Heart left ventricle (tissue), 13 donors: ENCODE measurements at regions not wholly inside any gene's neighbourhood (a gene's known extent, or its start where the extent isn't known, plus 50 kb on each side); places are given as distances from the start of the nearest gene placed in this dataset.

Source experiments
- POLR2A ChIP-seq, 2 donors: fragments of 450-650 bp; IDR thresholded peaks; one replicate each; pipeline ENCODE4 v1.6.1; 2017; ENCODE audit warnings: antibody characterized with exemption in 2 of 2, mild to moderate bottlenecking in 2 of 2, moderate library complexity in 2 of 2
- TF ChIP-seq, protein P1 (sequence below), 12 donors: fragments of 200-600 bp; sonication (generic) in 4 of 12; IDR thresholded peaks; one replicate each; pipeline versions ENCODE4 v1.5.0 to v1.8.0; 2018 to 2022; ENCODE audit warnings: antibody characterized with exemption in 12 of 12, mild to moderate bottlenecking in 5 of 12
- donor health status: ischemic (EF 13 %, LVEDD 7.1; RV severe dilation, severe dysfunction).
- donor health status: DM: no; HTN: yes; CAD: no.
- donor health status: DM: no; HTN: no; CAD: no.
- donor health status: ischemic (EF 25% LVEDD 6.9; RV normal size, moderate dysfunction).
- donor health status: ischemic (EF 25% LVEDD 5.7; RV mildly dilated, moderate dysfunction).
- donor health status: ischemic (EF 35%, LVEDD 5.7; RV mildly dilated, moderate dysfunction).
- donor health status: nonischemic (EF 11% LVEDD 7.7; RV severe dilation, severe dysfunction).
- donor health status: DM: yes; HTN: yes; CAD: no.
- donor health status: PGD.
- donor health status: ischemic (EF 29% LVEDD 5.4; RV normal size, mild dysfunction).
- donor health status: nonischemic (EF 23%, LVEDD 6.1; RV moderate dilation, normal function).

DNA sequence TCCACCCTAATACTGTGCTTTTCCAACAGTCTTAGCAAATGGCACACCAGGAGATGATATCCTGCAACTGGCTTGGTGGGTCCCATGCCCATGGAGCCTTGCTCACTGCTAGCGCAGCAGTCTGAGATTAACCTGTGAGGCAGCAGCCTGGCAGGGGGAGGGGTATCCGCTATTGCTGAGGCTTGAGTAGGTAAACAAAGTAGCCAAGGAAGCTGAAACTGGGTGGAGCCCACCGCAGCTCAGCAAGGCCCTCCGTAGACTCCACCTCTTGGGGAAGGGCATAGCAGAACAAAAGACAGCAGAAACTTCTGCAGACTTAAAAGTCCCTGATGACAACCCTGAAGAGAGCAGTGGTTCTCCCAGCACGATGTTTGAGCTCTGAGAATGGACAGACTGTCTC lies 399.0 kb downstream of the CCSER2 start:
- TF ChIP-seq, protein P1, sequence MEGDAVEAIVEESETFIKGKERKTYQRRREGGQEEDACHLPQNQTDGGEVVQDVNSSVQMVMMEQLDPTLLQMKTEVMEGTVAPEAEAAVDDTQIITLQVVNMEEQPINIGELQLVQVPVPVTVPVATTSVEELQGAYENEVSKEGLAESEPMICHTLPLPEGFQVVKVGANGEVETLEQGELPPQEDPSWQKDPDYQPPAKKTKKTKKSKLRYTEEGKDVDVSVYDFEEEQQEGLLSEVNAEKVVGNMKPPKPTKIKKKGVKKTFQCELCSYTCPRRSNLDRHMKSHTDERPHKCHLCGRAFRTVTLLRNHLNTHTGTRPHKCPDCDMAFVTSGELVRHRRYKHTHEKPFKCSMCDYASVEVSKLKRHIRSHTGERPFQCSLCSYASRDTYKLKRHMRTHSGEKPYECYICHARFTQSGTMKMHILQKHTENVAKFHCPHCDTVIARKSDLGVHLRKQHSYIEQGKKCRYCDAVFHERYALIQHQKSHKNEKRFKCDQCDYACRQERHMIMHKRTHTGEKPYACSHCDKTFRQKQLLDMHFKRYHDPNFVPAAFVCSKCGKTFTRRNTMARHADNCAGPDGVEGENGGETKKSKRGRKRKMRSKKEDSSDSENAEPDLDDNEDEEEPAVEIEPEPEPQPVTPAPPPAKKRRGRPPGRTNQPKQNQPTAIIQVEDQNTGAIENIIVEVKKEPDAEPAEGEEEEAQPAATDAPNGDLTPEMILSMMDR (IDR thresholded peaks at IDR 0.05), result no peak
- TF ChIP-seq POLR2A (IDR thresholded peaks at IDR 0.05), result no peak
